Neural cell (in vitro differentiated cells): ENCODE measurements at regions not wholly inside any gene's neighbourhood (a gene's known extent, or its start where the extent isn't known, plus 50 kb on each side); places are given as distances from the start of the nearest gene placed in this dataset.

Experiments used
- CTCF ChIP-seq: fragments of 450-650 bp; IDR thresholded peaks from 2 replicates; pipeline ENCODE4 v1.5.1; 2014; ENCODE audit warnings: antibody characterized with exemption, mild to moderate bottlenecking, moderate library complexity; ENCODE audit not compliant: poor library complexity, severe bottlenecking
- EP300 ChIP-seq: fragments of 450-650 bp; conservative IDR thresholded peaks from 2 replicates; pipeline ENCODE4 v1.6.1; 2014; ENCODE audit warnings: antibody characterized with exemption, mild to moderate bottlenecking, moderate library complexity; ENCODE audit not compliant: poor library complexity, severe bottlenecking
- EZH2 ChIP-seq: fragments of 200-600, 300-800 bp; shearing (Covaris generic), sonication (generic); IDR thresholded peaks from 2 replicates; pipeline ENCODE4 v1.6.1; 2014; ENCODE audit warnings: antibody characterized with exemption, low read length, borderline replicate concordance, mild to moderate bottlenecking; ENCODE audit not compliant: insufficient read depth, poor library complexity, severe bottlenecking
- POLR2AphosphoS5 ChIP-seq: IDR thresholded peaks from 2 replicates; pipeline ENCODE4 v1.6.1; 2012
- RAD21 ChIP-seq: fragments of 450-650 bp; conservative IDR thresholded peaks from 2 replicates; pipeline ENCODE4 v1.6.1; 2014; ENCODE audit warnings: antibody characterized with exemption, mild to moderate bottlenecking, moderate library complexity
- TAF1 ChIP-seq: IDR thresholded peaks from 2 replicates; pipeline ENCODE4 v1.6.1; 2012; ENCODE audit warnings: low read depth

- TF ChIP-seq TAF1 (no peak), CTCF (no peak), EP300 (no peak), EZH2 (no peak), POLR2AphosphoS5 (no peak), RAD21 (no peak)
These were observed 567.7 kb upstream of the B3GALT2 start for GRCh38 chr1:193754151-193754550.
